ENCODE measurements at regions not wholly inside any gene's neighbourhood (a gene's known extent, or its start where the extent isn't known, plus 50 kb on each side); places are given as distances from the start of the nearest gene placed in this dataset.
"Not testable (repeated sequence)": the region's sequence is repeated elsewhere in the genome, so short reads cannot be mapped to it uniquely, and the experiment has no call there.

DNA sequence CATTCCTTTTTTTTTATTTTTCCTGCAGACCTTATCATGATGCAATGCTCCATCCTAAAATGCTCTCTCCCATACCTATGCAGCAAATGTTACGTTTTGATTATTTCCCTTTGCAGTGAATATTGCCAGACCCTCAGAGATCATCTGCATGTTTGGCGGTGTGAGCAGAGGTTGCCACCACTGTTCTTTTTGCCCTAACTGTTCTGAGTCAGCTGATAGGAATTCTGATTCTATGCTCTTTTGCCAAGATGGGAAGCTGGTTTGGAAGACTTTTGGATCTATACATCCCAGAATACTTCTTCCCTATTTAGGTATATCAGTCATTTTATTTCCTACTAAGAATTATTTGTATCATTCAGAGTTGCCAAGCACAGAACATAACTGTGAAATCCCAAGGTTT is 130.5 kb downstream of the KLF6 start:
- no peak overlapping the region for H3K4me3 ChIP-seq
- TF ChIP-seq, protein P1, sequence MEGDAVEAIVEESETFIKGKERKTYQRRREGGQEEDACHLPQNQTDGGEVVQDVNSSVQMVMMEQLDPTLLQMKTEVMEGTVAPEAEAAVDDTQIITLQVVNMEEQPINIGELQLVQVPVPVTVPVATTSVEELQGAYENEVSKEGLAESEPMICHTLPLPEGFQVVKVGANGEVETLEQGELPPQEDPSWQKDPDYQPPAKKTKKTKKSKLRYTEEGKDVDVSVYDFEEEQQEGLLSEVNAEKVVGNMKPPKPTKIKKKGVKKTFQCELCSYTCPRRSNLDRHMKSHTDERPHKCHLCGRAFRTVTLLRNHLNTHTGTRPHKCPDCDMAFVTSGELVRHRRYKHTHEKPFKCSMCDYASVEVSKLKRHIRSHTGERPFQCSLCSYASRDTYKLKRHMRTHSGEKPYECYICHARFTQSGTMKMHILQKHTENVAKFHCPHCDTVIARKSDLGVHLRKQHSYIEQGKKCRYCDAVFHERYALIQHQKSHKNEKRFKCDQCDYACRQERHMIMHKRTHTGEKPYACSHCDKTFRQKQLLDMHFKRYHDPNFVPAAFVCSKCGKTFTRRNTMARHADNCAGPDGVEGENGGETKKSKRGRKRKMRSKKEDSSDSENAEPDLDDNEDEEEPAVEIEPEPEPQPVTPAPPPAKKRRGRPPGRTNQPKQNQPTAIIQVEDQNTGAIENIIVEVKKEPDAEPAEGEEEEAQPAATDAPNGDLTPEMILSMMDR (IDR thresholded peaks at IDR 0.05) = no peak
- DNase-seq (ENCODE audit: low spot score) = no peak
- H3K27ac ChIP-seq = no peak overlapping the region

DNA sequence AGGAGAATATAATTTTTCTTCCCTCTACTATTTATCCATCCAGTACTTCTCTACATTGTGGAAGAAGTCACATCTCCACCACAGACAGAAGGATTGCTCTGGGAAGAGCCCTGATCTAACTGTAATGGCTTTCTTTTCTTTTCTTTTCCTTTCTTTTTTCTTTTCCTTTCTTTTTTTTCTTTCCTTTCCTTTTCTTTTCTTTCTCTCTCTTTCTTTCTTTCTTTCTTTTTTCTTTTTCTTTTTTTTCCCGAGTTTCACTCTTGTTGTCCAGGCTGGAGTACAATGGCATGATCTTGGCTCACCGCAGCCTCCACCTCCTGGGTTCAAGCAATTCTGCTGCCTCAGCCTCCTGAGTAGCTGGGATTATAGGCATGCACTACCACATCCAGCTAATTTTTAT is 131.7 kb downstream of the KLF6 start:
- peak overlapping the region; percentile 57 for H3K4me3 ChIP-seq
- H3K27ac ChIP-seq; DNase-seq (ENCODE audit: low spot score): not testable (repeated sequence)

DNA sequence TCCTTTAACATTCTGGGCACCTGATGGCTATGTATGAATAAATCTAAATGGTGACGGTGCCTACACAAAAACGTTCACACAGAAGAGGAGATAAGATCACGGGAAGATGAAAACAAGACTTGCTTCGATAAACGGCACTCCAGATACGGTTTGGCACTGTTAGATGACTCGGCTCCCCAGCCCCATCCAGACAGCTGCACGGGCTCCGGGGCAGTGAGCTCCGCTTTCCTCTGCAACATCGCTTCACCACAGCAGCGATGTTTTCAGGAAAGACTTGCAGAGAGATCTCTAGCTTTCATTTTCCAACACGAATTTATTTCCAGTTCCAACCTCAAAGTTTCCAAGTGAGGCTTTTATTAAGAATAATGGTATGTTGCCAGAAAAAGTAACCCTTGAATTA is 132.1 kb downstream of the KLF6 start:
- H3K27ac ChIP-seq = no peak overlapping the region
- peak overlapping the region; percentile 57 for H3K4me3 ChIP-seq
- DNase-seq (ENCODE audit: low spot score) = no peak
- TF ChIP-seq, protein P1 (IDR thresholded peaks at IDR 0.05) = no peak

DNA sequence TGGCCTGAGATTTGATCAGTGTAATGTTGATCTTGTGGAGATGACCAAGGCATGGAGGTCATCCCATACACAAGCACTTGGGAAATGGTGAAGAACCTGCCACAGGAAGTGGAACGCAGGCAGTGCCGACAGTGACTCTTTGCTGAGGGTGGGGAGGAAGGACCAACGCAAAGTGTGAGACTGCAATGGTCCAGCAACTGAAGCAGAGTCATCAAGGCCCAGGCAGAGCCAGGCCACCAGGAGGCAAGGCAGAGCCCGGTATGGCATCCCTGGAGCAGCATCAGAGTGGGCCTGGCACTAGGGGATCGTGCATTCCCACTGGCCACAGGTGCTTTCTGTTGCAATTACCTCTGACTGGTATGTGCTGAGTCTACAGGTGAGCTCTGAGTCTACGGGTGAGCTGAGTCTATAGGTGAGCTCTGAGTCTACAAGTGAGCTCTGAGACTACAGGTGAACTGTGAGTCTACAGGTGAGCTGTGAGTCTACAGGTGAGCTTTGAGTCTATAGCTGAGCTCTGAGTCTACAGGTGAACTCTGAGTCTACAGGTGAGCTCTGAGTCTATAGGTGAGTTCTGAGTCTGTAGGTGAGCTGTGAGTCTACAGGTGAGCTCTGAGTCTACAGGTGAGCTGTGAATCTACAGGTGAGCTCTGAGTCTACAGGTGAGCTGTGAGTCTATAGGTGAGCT is 132.9 kb downstream of the KLF6 start:
- Histone ChIP-seq H3K4me3 (no peak overlapping the region), H3K27ac (no peak overlapping the region)
- TF ChIP-seq, protein P1 (IDR thresholded peaks at IDR 0.05) = no peak
- DNase-seq (ENCODE audit: low spot score) = no peak

DNA sequence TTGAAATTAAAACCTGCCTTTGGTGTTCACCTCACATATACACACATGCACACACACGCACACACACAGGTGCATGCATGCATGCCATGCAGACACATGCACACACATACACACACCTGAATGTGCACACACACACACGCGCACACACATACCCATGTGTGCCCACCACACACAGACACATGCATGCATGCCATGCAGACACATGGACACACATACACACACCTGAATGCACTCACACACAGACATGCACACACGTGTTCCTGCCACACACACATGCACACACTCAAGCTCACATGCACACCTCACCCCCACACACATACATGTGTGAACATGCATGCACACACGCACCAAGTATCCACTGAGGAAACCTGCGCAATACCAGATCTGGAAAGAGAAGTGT is 136.4 kb downstream of the KLF6 start:
- Histone ChIP-seq H3K4me3 (no peak overlapping the region), H3K27ac (no peak overlapping the region)
- TF ChIP-seq, protein P1 (IDR thresholded peaks at IDR 0.05) = no peak
- DNase-seq (ENCODE audit: low spot score) = no peak

DNA sequence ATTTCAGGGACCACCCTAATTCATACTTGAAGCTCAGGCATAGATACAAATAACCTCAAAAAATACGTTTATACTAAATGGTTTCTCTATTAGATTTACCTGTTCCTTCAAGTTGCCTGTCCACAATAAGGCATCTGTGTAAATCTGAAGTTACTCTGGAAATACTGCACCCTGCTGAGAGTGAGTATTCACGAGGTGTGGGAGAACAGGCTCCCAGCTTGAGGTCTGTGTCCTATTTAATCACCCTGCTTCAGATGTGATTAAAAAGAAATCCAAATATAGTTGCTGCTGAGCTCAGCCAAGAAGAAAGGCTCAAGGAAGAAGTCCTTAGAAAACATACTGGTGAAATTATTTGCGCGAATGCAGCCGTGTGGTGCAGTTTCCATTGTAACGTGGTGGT is 136.8 kb downstream of the KLF6 start:
- DNase-seq (ENCODE audit: low spot score) = no peak
- H3K27ac ChIP-seq = no peak overlapping the region
- H3K4me3 ChIP-seq = no peak overlapping the region
- TF ChIP-seq, protein P1 (IDR thresholded peaks at IDR 0.05) = no peak

DNA sequence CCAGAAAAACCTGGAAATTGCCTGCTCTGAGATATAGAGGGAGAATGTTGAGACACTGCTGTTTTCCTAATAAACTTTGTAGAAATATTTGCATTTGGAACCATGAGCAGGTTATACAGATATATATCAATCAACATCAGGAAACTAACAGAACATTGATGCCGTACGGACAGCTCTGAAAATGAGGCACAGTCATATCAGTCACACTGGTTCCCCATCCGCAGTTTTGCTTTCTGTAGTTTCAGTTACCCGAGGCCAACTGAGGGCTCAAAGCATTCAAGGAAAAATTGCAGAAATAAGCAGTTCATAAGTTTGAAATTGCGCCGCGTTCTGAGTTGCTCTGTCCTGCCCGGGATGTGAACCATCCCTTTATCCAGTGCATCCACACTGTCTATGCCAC is 137.9 kb downstream of the KLF6 start:
- TF ChIP-seq, protein P1 (IDR thresholded peaks at IDR 0.05) = no peak
- no peak for DNase-seq (ENCODE audit: low spot score)
- H3K27ac ChIP-seq = no peak overlapping the region
- no peak overlapping the region for H3K4me3 ChIP-seq
